Hepatocyte (in vitro differentiated cells): ENCODE measurements at regions not wholly inside any gene's neighbourhood (a gene's known extent, or its start where the extent isn't known, plus 50 kb on each side); places are given as distances from the start of the nearest gene placed in this dataset.
"Not testable (repeated sequence)": the region's sequence is repeated elsewhere in the genome, so short reads cannot be mapped to it uniquely, and the experiment has no call there.

Experiments used
- DNase-seq: peaks from one replicate; pipeline ENCODE4 v3.0.0-alpha.2; 2016; ENCODE audit warnings: low spot score
- H2AFZ ChIP-seq: fragments of 200-600 bp; sonication (generic); 2 replicates; pipeline ENCODE4 v1.6.0; 2016; ENCODE audit warnings: antibody characterized with exemption, mild to moderate bottlenecking
- H3K27ac ChIP-seq: fragments of 200-600 bp; sonication (generic); 2 replicates; pipeline ENCODE4 v1.5.1; 2016; ENCODE audit warnings: mild to moderate bottlenecking
- H3K27me3 ChIP-seq: fragments of 200-600 bp; sonication (generic); 2 replicates; pipeline ENCODE4 v1.6.1; 2016
- H3K36me3 ChIP-seq: fragments of 200-600 bp; sonication (generic); replicated peaks from 2 replicates; pipeline ENCODE4 v1.5.1; 2016; ENCODE audit warnings: low read depth; ENCODE audit not compliant: insufficient read depth
- H3K4me1 ChIP-seq: fragments of 200-600 bp; sonication (generic); 2 replicates; pipeline ENCODE4 v1.5.1; 2016; ENCODE audit warnings: mild to moderate bottlenecking, moderate library complexity; ENCODE audit not compliant: insufficient read depth
- H3K4me2 ChIP-seq: fragments of 200-600 bp; sonication (generic); 2 replicates; pipeline ENCODE4 v1.6.0; 2016
- H3K4me3 ChIP-seq: fragments of 200-600 bp; sonication (generic); 2 replicates; pipeline ENCODE4 v1.5.1; 2016; ENCODE audit warnings: mild to moderate bottlenecking
- H3K79me2 ChIP-seq: fragments of 200-600 bp; sonication (generic); 2 replicates; pipeline ENCODE4 v1.6.0; 2017; ENCODE audit warnings: mild to moderate bottlenecking
- H3K9me2 ChIP-seq: fragments of 200-600 bp; sonication (generic); replicated peaks from 2 replicates; pipeline ENCODE4 v1.6.0; 2017; ENCODE audit warnings: mild to moderate bottlenecking; ENCODE audit not compliant: insufficient read depth
- H3K9me3 ChIP-seq: fragments of 200-600 bp; sonication (generic); 2 replicates; pipeline ENCODE4 v1.5.1; 2016; ENCODE audit warnings: low read depth, mild to moderate bottlenecking
- H4K20me1 ChIP-seq: fragments of 200-600 bp; sonication (generic); 2 replicates; pipeline ENCODE4 v1.6.0; 2016; ENCODE audit warnings: mild to moderate bottlenecking; ENCODE audit not compliant: insufficient read depth, poor library complexity, severe bottlenecking
- EZH2 ChIP-seq: fragments of 200-600 bp; sonication (generic); IDR thresholded peaks from 2 replicates; pipeline ENCODE4 v1.6.1; 2016; ENCODE audit warnings: antibody characterized with exemption, mild to moderate bottlenecking, borderline replicate concordance
- EZH2phosphoT487 ChIP-seq: fragments of 200-600 bp; sonication (generic); IDR thresholded peaks from one replicate; pipeline ENCODE4 v1.6.1; 2018; ENCODE audit warnings: antibody characterized with exemption, mild to moderate bottlenecking, low read depth, moderate library complexity; ENCODE audit not compliant: unreplicated experiment, severe bottlenecking
- WGBS: methylation state at CpG from one replicate; pipeline ENCODE4 v1.1.6; 2016; ENCODE audit warnings: low lambda C conversion rate; ENCODE audit errors: missing lambda C conversion rate; 5-methylcytosine and 5-hydroxymethylcytosine counted together
- TF ChIP-seq, protein P1 (sequence below): fragments of 200-600 bp; sonication (generic); IDR thresholded peaks from 2 replicates; pipeline ENCODE4 v1.5.1; 2016; ENCODE audit warnings: antibody characterized with exemption, mild to moderate bottlenecking; ENCODE audit not compliant: poor library complexity

DNA sequence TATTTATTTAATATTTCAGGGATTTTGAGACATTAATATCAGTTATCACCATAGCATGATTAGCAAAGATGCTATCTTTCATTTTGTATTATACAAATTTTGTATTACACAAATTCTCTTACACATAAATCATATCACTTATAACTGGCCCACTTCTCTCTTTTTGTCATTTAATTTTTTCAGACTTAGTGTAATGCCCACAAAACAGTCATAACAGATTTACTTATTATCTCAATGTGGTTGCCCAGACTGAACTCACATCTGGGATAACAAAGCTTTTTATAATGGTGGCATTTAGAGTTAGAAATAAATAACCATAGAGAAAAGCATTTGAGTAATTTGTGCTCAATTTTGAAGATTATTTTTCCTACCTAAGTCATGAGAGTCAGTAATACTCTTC lies 148.3 kb downstream of the TFAP2B start:
- Histone ChIP-seq H3K79me2 (no peaks in the 10 kb centered on the region), H2AFZ (no peak overlapping the region), H3K36me3 (no peaks in the 10 kb centered on the region), H3K4me1 (no peaks in the 10 kb centered on the region), H4K20me1 (no peaks in the 10 kb centered on the region), H3K9me3 (no peaks in the 10 kb centered on the region), H3K9me2 (no peaks in the 10 kb centered on the region), H3K27me3 (peaks cover 3% of the 10 kb centered on the region), H3K27ac (no peak overlapping the region), H3K4me2 (no peak overlapping the region), H3K4me3 (no peak overlapping the region)
- TF ChIP-seq, protein P1, sequence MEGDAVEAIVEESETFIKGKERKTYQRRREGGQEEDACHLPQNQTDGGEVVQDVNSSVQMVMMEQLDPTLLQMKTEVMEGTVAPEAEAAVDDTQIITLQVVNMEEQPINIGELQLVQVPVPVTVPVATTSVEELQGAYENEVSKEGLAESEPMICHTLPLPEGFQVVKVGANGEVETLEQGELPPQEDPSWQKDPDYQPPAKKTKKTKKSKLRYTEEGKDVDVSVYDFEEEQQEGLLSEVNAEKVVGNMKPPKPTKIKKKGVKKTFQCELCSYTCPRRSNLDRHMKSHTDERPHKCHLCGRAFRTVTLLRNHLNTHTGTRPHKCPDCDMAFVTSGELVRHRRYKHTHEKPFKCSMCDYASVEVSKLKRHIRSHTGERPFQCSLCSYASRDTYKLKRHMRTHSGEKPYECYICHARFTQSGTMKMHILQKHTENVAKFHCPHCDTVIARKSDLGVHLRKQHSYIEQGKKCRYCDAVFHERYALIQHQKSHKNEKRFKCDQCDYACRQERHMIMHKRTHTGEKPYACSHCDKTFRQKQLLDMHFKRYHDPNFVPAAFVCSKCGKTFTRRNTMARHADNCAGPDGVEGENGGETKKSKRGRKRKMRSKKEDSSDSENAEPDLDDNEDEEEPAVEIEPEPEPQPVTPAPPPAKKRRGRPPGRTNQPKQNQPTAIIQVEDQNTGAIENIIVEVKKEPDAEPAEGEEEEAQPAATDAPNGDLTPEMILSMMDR, result no peak
- TF ChIP-seq EZH2phosphoT487 (no peak), EZH2 (no peak)
- no peak for DNase-seq

DNA sequence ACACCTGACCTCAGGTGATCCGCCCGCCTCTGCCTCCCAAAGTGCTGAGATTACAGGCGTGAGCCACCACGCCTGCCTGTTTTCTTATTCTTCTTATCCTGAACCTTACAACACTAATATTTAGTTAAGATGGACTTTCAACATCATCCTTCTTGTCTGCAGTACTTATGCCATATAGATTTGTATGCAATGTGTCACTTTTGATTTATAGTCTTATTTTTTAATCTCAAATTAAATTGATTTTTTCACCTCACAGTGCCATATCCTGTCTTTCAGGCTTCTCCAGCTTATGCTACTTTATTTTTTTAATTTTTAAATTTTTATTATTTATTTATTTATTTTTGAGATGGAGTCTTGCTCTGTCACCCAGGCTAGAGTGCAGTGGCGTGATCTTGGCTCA lies 149.6 kb downstream of the TFAP2B start:
- not testable (repeated sequence) for H3K4me1 ChIP-seq, H3K4me3 ChIP-seq, H3K9me2 ChIP-seq, H2AFZ ChIP-seq, H3K79me2 ChIP-seq, H3K4me2 ChIP-seq, H3K9me3 ChIP-seq, DNase-seq, H4K20me1 ChIP-seq, H3K27ac ChIP-seq, H3K27me3 ChIP-seq, H3K36me3 ChIP-seq
- 94% methylated on average over 5 of the region's 5 CpGs for WGBS

DNA sequence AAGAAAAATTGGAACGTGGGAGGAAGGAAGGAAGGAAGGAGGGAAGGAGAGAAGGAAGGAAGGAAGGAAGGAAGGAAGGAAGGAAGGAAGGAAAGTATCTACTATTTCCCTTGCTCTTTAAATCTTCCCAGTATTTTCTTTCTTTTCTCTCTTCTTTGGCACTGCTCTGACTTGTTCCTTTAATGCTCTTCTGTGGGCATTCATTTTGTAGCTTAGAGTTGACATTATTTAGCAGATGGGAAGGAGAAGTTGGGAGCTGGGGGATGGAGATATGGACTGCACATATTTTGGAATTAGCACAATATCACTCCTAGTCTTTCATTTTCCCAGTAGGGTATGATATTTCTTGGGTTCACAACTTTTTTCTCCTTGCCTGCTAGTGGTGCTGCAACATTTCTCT lies 152.2 kb downstream of the TFAP2B start:
- WGBS, result 27% methylated on average over 1 of the region's 1 CpG
- no peaks in the 10 kb centered on the region for H3K9me3 ChIP-seq

DNA sequence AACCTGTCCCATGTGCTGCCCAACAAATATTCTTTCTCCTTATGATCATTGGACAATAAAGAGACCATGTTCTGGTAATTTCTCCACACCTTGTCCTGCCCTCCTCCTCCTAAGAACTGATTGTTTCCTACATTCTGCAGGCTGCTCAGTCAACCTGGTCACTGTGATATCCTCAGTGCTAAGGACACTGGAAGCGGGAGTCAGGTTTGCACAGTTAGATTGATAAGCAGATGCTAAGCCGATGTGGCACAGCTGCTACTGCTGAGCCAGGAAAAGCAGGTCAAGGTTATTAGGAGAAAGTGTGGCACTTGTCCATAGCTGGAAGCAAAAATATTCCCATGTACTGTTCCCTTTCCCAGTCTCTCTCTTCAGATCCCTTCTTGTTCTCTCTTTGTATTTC lies 154.8 kb downstream of the TFAP2B start:
- Histone ChIP-seq H3K4me1 (no peaks in the 10 kb centered on the region), H3K9me3 (no peaks in the 10 kb centered on the region), H3K79me2 (no peaks in the 10 kb centered on the region), H3K27me3 (peaks cover 4% of the 10 kb centered on the region), H4K20me1 (no peaks in the 10 kb centered on the region), H2AFZ (no peak overlapping the region), H3K36me3 (no peaks in the 10 kb centered on the region), H3K9me2 (no peaks in the 10 kb centered on the region), H3K4me2 (no peak overlapping the region), H3K4me3 (no peak overlapping the region), H3K27ac (no peak overlapping the region)
- TF ChIP-seq, protein P1, result no peak
- TF ChIP-seq EZH2 (no peak), EZH2phosphoT487 (no peak)
- 64% methylated on average over 2 of the region's 2 CpGs for WGBS
- DNase-seq, result no peak

More for the DNA sequence above, 152.2 kb downstream of the TFAP2B start:
- H3K27ac ChIP-seq, result no peak overlapping the region
- no peaks in the 10 kb centered on the region for H3K79me2 ChIP-seq
- no peak overlapping the region for H3K4me3 ChIP-seq
- H3K9me2 ChIP-seq, result no peaks in the 10 kb centered on the region
- H3K36me3 ChIP-seq, result no peaks in the 10 kb centered on the region
- no peak for DNase-seq
- H3K4me1 ChIP-seq, result no peaks in the 10 kb centered on the region
- TF ChIP-seq EZH2, result no peak
- TF ChIP-seq, protein P1, result no peak
- TF ChIP-seq EZH2phosphoT487, result no peak
- no peak overlapping the region for H2AFZ ChIP-seq
- no peak overlapping the region for H3K4me2 ChIP-seq
- H3K27me3 ChIP-seq, result no peaks in the 10 kb centered on the region
- H4K20me1 ChIP-seq, result no peaks in the 10 kb centered on the region
